ENCODE measurements at regions not wholly inside any gene's neighbourhood (a gene's known extent, or its start where the extent isn't known, plus 50 kb on each side); places are given as distances from the start of the nearest gene placed in this dataset.
"Not testable (repeated sequence)": the region's sequence is repeated elsewhere in the genome, so short reads cannot be mapped to it uniquely, and the experiment has no call there.

- ATAC-seq, result no peak
These were observed 496.3 kb downstream of the TFAP2B start for GRCh38 chr6:51314965-51315364.

GRCh38 chr6:51318674-51319073 is 500.0 kb downstream of the TFAP2B start:
- 53 to 66% (median 57%) methylated on average over 5 of the region's 5 CpGs for WGBS, 4 donors
- ATAC-seq (no peak), DNase-seq (no peak)
- Histone ChIP-seq H3K9me3 (no peaks in the 10 kb centered on the region), H3K4me1 (no peaks in the 10 kb centered on the region), H3K27ac (no peak overlapping the region), H3K36me3 (no peaks in the 10 kb centered on the region), H3K27me3 (no peaks in the 10 kb centered on the region), H3K4me3 (no peak overlapping the region)
- intact Hi-C loops (cut with DNase I), result no loop called here
- TF ChIP-seq CTCF (IDR thresholded peaks at IDR 0.05) (no peak), POLR2A (IDR thresholded peaks at IDR 0.05) (no peak)

More at GRCh38 chr6:51314965-51315364, 496.3 kb downstream of the TFAP2B start:
- Histone ChIP-seq H3K4me3 (no peak overlapping the region), H3K27ac (no peak overlapping the region), H3K9me3 (no peaks in the 10 kb centered on the region), H3K36me3 (no peaks in the 10 kb centered on the region), H3K4me1 (no peaks in the 10 kb centered on the region), H3K27me3 (no peaks in the 10 kb centered on the region)
- intact Hi-C loops (cut with DNase I), result no loop called here
- DNase-seq, result no peak
- 82 to 94% (median 91%) methylated on average over 2 of the region's 2 CpGs for WGBS, 4 donors
- no peak for TF ChIP-seq CTCF (IDR thresholded peaks at IDR 0.05)
- TF ChIP-seq POLR2A (IDR thresholded peaks at IDR 0.05), result no peak

GRCh38 chr6:51321477-51321876 is 502.8 kb downstream of the TFAP2B start:
- DNase-seq; H3K4me3 ChIP-seq; H3K27me3 ChIP-seq; H3K4me1 ChIP-seq; H3K9me3 ChIP-seq; ATAC-seq; H3K27ac ChIP-seq; intact Hi-C loops (cut with DNase I); H3K36me3 ChIP-seq: not testable (repeated sequence)
- 78 to 84% (median 80%) methylated on average over 3 of the region's 3 CpGs for WGBS, 4 donors

GRCh38 chr6:51322505-51322904 is 503.8 kb downstream of the TFAP2B start:
- peaks cover 0 to 5% (median 0%) of the 10 kb centered on the region in 9 donors for H3K27me3 ChIP-seq
- no peaks in the 10 kb centered on the region for H3K4me1 ChIP-seq
- no peak overlapping the region for H3K4me3 ChIP-seq
- TF ChIP-seq POLR2A (IDR thresholded peaks at IDR 0.05) (no peak), CTCF (IDR thresholded peaks at IDR 0.05) (no peak)
- no peaks in the 10 kb centered on the region for H3K9me3 ChIP-seq
- H3K36me3 ChIP-seq, result no peaks in the 10 kb centered on the region
- ATAC-seq (no peak), DNase-seq (no peak)
- no peak overlapping the region for H3K27ac ChIP-seq
- intact Hi-C loops (cut with DNase I), result no loop called here

- 38 to 69% (median 51%) methylated on average over 1 of the region's 1 CpG for WGBS, 4 donors
- DNase-seq, result no peak
- Histone ChIP-seq H3K9me3 (no peaks in the 10 kb centered on the region), H3K27ac (no peak overlapping the region), H3K4me3 (no peak overlapping the region), H3K27me3 (peaks cover 0 to 5% (median 0%) of the 10 kb centered on the region in 9 donors), H3K4me1 (no peaks in the 10 kb centered on the region), H3K36me3 (no peaks in the 10 kb centered on the region)
- intact Hi-C loops (cut with DNase I), result no loop called here
- TF ChIP-seq CTCF (IDR thresholded peaks at IDR 0.05) (no peak), POLR2A (IDR thresholded peaks at IDR 0.05) (no peak)
- no peak for ATAC-seq
These were observed 504.4 kb downstream of the TFAP2B start for GRCh38 chr6:51323056-51323455.

Data from heart left ventricle (tissue), 16 donors.